Osteoblast (primary cell): ENCODE measurements at regions not wholly inside any gene's neighbourhood (a gene's known extent, or its start where the extent isn't known, plus 50 kb on each side); places are given as distances from the start of the nearest gene placed in this dataset.
A peak's percentile ranks its signal among the peaks of the same experiment; 100 is the strongest.

Experiments used
- DNase-seq: peaks from one replicate; pipeline ENCODE4 v3.0.0; 2011; ENCODE audit warnings: low spot score, mixed read lengths; ENCODE audit not compliant: insufficient read length; ENCODE audit errors: missing footprints
- H2AFZ ChIP-seq: 2 replicates; pipeline ENCODE4 v1.6.0; 2011; ENCODE audit warnings: mild to moderate bottlenecking, low read length
- H3K27ac ChIP-seq: 2 replicates; pipeline ENCODE4 v1.5.1; 2011; ENCODE audit warnings: mild to moderate bottlenecking, low read depth, low read length, moderate library complexity
- H3K27me3 ChIP-seq: 2 replicates; pipeline ENCODE4 v1.6.0; 2012; ENCODE audit warnings: mild to moderate bottlenecking, control low read depth, inconsistent platforms, low read length, moderate library complexity; ENCODE audit not compliant: insufficient read depth
- H3K36me3 ChIP-seq: 2 replicates; pipeline ENCODE4 v1.5.1; 2011; ENCODE audit warnings: mild to moderate bottlenecking, low read length, control low read depth, moderate library complexity; ENCODE audit not compliant: insufficient read depth
- H3K4me1 ChIP-seq: 2 replicates; pipeline ENCODE4 v1.5.1; 2011; ENCODE audit warnings: mild to moderate bottlenecking, low read length, control low read depth, moderate library complexity; ENCODE audit not compliant: insufficient read depth
- H3K4me2 ChIP-seq: 2 replicates; pipeline ENCODE4 v1.6.0; 2011; ENCODE audit warnings: mild to moderate bottlenecking, low read length; ENCODE audit not compliant: insufficient read depth
- H3K4me3 ChIP-seq: fragments of 200-600 bp; sonication (generic); 3 replicates; pipeline ENCODE4 v1.5.1; 2012; ENCODE audit warnings: mild to moderate bottlenecking, low read length, inconsistent platforms; ENCODE audit not compliant: insufficient read depth
- H3K79me2 ChIP-seq: 2 replicates; pipeline ENCODE4 v1.6.0; 2012; ENCODE audit warnings: mild to moderate bottlenecking, low read length, control low read depth, inconsistent platforms; ENCODE audit not compliant: insufficient read depth
- H3K9me3 ChIP-seq: 2 replicates; pipeline ENCODE4 v1.5.1; 2011; ENCODE audit warnings: low read depth, low read length, control low read depth
- H4K20me1 ChIP-seq: 2 replicates; pipeline ENCODE4 v1.6.0; 2012; ENCODE audit warnings: mild to moderate bottlenecking, low read length, control low read depth; ENCODE audit not compliant: insufficient read depth
- CTCF ChIP-seq: IDR thresholded peaks from 2 replicates; pipeline ENCODE4 v1.5.1; 2011; ENCODE audit warnings: mild to moderate bottlenecking, low read depth, low read length, moderate library complexity; ENCODE audit errors: extremely low read depth

- Histone ChIP-seq H3K27ac (no peak overlapping the region), H3K4me2 (no peak overlapping the region), H4K20me1 (no peaks in the 10 kb centered on the region), H3K36me3 (no peaks in the 10 kb centered on the region), H3K9me3 (no peaks in the 10 kb centered on the region), H3K79me2 (no peaks in the 10 kb centered on the region), H3K27me3 (no peaks in the 10 kb centered on the region), H2AFZ (no peak overlapping the region), H3K4me1 (peaks cover 5% of the 10 kb centered on the region), H3K4me3 (no peak overlapping the region)
- DNase-seq = no peak
- no peak for TF ChIP-seq CTCF
Measured at GRCh38 chr1:29397981-29398380, 161.7 kb downstream of the PTPRU start.

- no peaks in the 10 kb centered on the region for H3K79me2 ChIP-seq
- no peaks in the 10 kb centered on the region for H3K9me3 ChIP-seq
- no peaks in the 10 kb centered on the region for H3K27me3 ChIP-seq
- H3K36me3 ChIP-seq = no peaks in the 10 kb centered on the region
- no peak overlapping the region for H2AFZ ChIP-seq
- H3K4me3 ChIP-seq = no peak overlapping the region
- TF ChIP-seq CTCF = no peak
- no peak for DNase-seq
- H3K4me2 ChIP-seq = no peak overlapping the region
- no peaks in the 10 kb centered on the region for H4K20me1 ChIP-seq
- H3K4me1 ChIP-seq = peaks cover 5% of the 10 kb centered on the region
- no peak overlapping the region for H3K27ac ChIP-seq
Measured at GRCh38 chr1:29397256-29397590, 160.9 kb downstream of the PTPRU start.

GRCh38 chr1:29396438-29397255 lies 160.3 kb downstream of the PTPRU start:
- Histone ChIP-seq H3K9me3 (no peaks in the 10 kb centered on the region), H3K27me3 (no peaks in the 10 kb centered on the region), H3K36me3 (no peaks in the 10 kb centered on the region), H4K20me1 (no peaks in the 10 kb centered on the region), H3K4me1 (peaks cover 5% of the 10 kb centered on the region), H2AFZ (no peak overlapping the region), H3K4me3 (no peak overlapping the region), H3K79me2 (no peaks in the 10 kb centered on the region), H3K4me2 (no peak overlapping the region), H3K27ac (no peak overlapping the region)
- DNase-seq = no peak
- peak; percentile 52 for TF ChIP-seq CTCF

- no peaks in the 10 kb centered on the region for H3K36me3 ChIP-seq
- DNase-seq = no peak
- H3K4me1 ChIP-seq = peaks cover 5% of the 10 kb centered on the region
- H2AFZ ChIP-seq = no peak overlapping the region
- H3K79me2 ChIP-seq = no peaks in the 10 kb centered on the region
- no peaks in the 10 kb centered on the region for H3K27me3 ChIP-seq
- no peaks in the 10 kb centered on the region for H4K20me1 ChIP-seq
- H3K9me3 ChIP-seq = no peaks in the 10 kb centered on the region
- TF ChIP-seq CTCF = no peak
- no peak overlapping the region for H3K4me3 ChIP-seq
- H3K27ac ChIP-seq = no peak overlapping the region
- no peak overlapping the region for H3K4me2 ChIP-seq
Measured at GRCh38 chr1:29395736-29396437, 159.6 kb downstream of the PTPRU start.
